Frontal cortex (tissue), 3 donors: ENCODE measurements at regions not wholly inside any gene's neighbourhood (a gene's known extent, or its start where the extent isn't known, plus 50 kb on each side); places are given as distances from the start of the nearest gene placed in this dataset.
"Not testable (repeated sequence)": the region's sequence is repeated elsewhere in the genome, so short reads cannot be mapped to it uniquely, and the experiment has no call there.

Experiments used
- DNase-seq, 2 donors: peaks; one replicate each; pipeline ENCODE4 v3.0.0; 2012; ENCODE audit warnings: low spot score in 2 of 2
- FAIRE-seq: peaks from 2 replicates; lab custom pipeline; 2012; peaks lifted over from hg19 to GRCh38; lab: Jason Lieb, UNC
- donor health status: control.
- donor health status: control.
- donor health status: control.

- FAIRE-seq: no peak
These were observed 136.5 kb downstream of the FAM76B start for GRCh38 chr11:95653099-95653498.

GRCh38 chr11:95652002-95652472, 137.5 kb downstream of the FAM76B start:
- no peak for FAIRE-seq
- no peak for DNase-seq

More at GRCh38 chr11:95653099-95653498, 136.5 kb downstream of the FAM76B start:
- no peak for DNase-seq

- FAIRE-seq (no peak), DNase-seq (no peak)
These were observed 139.3 kb downstream of the FAM76B start for GRCh38 chr11:95650276-95650675.

- FAIRE-seq: no peak
- DNase-seq: no peak
These were observed 141.7 kb downstream of the FAM76B start for GRCh38 chr11:95647871-95648270.

- DNase-seq (no peak), FAIRE-seq (no peak)
These were observed 142.2 kb downstream of the FAM76B start for GRCh38 chr11:95647355-95647754.

- FAIRE-seq: no peak
These were observed 148.1 kb downstream of the FAM76B start for GRCh38 chr11:95641495-95641894.

GRCh38 chr11:95638501-95638900, 151.1 kb downstream of the FAM76B start:
- DNase-seq (no peak), FAIRE-seq (no peak)

More at GRCh38 chr11:95641495-95641894, 148.1 kb downstream of the FAM76B start:
- no peak for DNase-seq

- DNase-seq: no peak
- FAIRE-seq: no peak
These were observed 164.2 kb downstream of the FAM76B start for GRCh38 chr11:95625164-95625900.

GRCh38 chr11:95616256-95616804, 173.3 kb downstream of the FAM76B start:
- FAIRE-seq (no peak), DNase-seq (no peak)

GRCh38 chr11:95611827-95612226, 177.8 kb downstream of the FAM76B start:
- no peak for FAIRE-seq

GRCh38 chr11:95610185-95610584, 179.4 kb downstream of the FAM76B start:
- FAIRE-seq, DNase-seq: not testable (repeated sequence)

More at GRCh38 chr11:95611827-95612226, 177.8 kb downstream of the FAM76B start:
- no peak for DNase-seq

GRCh38 chr11:95608093-95608492, 181.5 kb downstream of the FAM76B start:
- DNase-seq (no peak), FAIRE-seq (no peak)

GRCh38 chr11:95606824-95607223, 182.8 kb downstream of the FAM76B start:
- no peak for FAIRE-seq
- DNase-seq: no peak

GRCh38 chr11:95605271-95605940, 184.2 kb downstream of the FAM76B start:
- FAIRE-seq: no peak
- no peak for DNase-seq

GRCh38 chr11:95599959-95600586, 189.5 kb downstream of the FAM76B start:
- DNase-seq (no peak), FAIRE-seq (no peak)

GRCh38 chr11:95595973-95596489, 193.6 kb downstream of the FAM76B start:
- DNase-seq: no peak
- FAIRE-seq: no peak

- no peak for FAIRE-seq
- no peak for DNase-seq
These were observed 194.0 kb downstream of the FAM76B start for GRCh38 chr11:95595541-95595940.

GRCh38 chr11:95593111-95593510, 196.5 kb downstream of the FAM76B start:
- no peak for FAIRE-seq
- DNase-seq: no peak

GRCh38 chr11:95592471-95592870, 197.1 kb downstream of the FAM76B start:
- DNase-seq (no peak), FAIRE-seq (no peak)

- DNase-seq: no peak
- no peak for FAIRE-seq
These were observed 199.5 kb downstream of the FAM76B start for GRCh38 chr11:95589893-95590612.
